ENCODE measurements at regions not wholly inside any gene's neighbourhood (a gene's known extent, or its start where the extent isn't known, plus 50 kb on each side); places are given as distances from the start of the nearest gene placed in this dataset.

DNA sequence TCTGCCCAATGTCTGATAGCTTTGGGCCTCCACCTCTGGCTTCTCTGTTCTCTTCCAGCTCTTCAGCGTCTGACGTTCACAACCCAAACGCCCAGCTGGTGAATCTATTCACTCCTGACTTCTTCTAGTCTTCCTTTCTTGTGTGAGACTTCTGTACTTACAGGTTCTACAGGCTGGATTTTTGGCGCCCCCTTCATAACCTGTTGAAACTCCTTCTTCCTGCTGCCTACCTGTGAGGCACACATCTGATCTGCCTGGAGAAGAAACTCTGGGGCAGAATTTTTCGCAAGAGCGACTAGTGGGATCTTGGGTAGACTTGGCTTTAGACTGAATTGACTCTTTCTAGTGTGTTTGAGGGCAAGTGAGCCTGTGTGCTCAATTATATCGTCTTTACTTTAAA lies 249.3 kb downstream of the REEP3 start:
- H3K27ac Mint-ChIP-seq = peak overlapping the region; percentile 10
- H3K4me1 Mint-ChIP-seq = peaks cover 18% of the 10 kb centered on the region
- peaks cover 3% of the 10 kb centered on the region for H3K27me3 Mint-ChIP-seq (ENCODE audit: low read depth, poor library complexity)
- no peak overlapping the region for H3K4me3 Mint-ChIP-seq
- H3K36me3 Mint-ChIP-seq (ENCODE audit: low read depth) = no peaks in the 10 kb centered on the region
- no peak for TF ChIP-seq CTCF (IDR thresholded peaks at IDR 0.05)
- no peaks in the 10 kb centered on the region for H3K9me3 Mint-ChIP-seq
- DNase-seq = no peak

GRCh38 chr10:63772491-63772890 lies 251.3 kb downstream of the REEP3 start:
- Mint-ChIP-seq H3K27ac (no peak overlapping the region), H3K36me3 (ENCODE audit: low read depth) (no peaks in the 10 kb centered on the region), H3K9me3 (no peaks in the 10 kb centered on the region), H3K4me3 (no peak overlapping the region), H3K27me3 (ENCODE audit: low read depth, poor library complexity) (peaks cover 3% of the 10 kb centered on the region), H3K4me1 (peaks cover 2% of the 10 kb centered on the region)
- DNase-seq = no peak
- no peak for TF ChIP-seq CTCF (IDR thresholded peaks at IDR 0.05)

DNA sequence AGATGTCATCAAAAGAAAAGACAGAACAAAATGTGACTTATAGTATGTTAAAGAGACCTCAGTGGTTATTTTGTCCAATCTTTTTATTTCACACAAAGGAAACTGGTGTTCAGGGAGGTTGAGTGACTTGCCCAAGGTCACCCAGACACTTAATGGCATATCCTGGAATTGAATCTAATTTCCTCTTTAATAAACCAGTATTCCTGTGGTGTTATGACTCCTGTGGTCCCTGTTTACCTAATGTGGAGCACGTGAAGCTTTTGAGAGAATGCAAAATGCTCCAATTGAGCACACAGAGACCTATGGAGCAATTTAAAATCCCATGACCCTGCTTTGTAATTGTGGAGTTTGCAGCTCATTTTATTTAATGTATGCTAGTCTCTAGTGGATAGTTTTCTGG lies 251.9 kb downstream of the REEP3 start:
- H3K9me3 Mint-ChIP-seq = no peaks in the 10 kb centered on the region
- peaks cover 3% of the 10 kb centered on the region for H3K27me3 Mint-ChIP-seq (ENCODE audit: low read depth, poor library complexity)
- no peaks in the 10 kb centered on the region for H3K36me3 Mint-ChIP-seq (ENCODE audit: low read depth)
- no peak overlapping the region for H3K27ac Mint-ChIP-seq
- TF ChIP-seq CTCF (IDR thresholded peaks at IDR 0.05) = no peak
- no peak overlapping the region for H3K4me3 Mint-ChIP-seq
- H3K4me1 Mint-ChIP-seq = no peaks in the 10 kb centered on the region
- DNase-seq = no peak

- no peak for DNase-seq
- H3K4me1 Mint-ChIP-seq = no peaks in the 10 kb centered on the region
- peaks cover 3% of the 10 kb centered on the region for H3K27me3 Mint-ChIP-seq (ENCODE audit: low read depth, poor library complexity)
- peaks cover 7% of the 10 kb centered on the region for H3K9me3 Mint-ChIP-seq
- no peaks in the 10 kb centered on the region for H3K36me3 Mint-ChIP-seq (ENCODE audit: low read depth)
- H3K4me3 Mint-ChIP-seq = no peak overlapping the region
- no peak for TF ChIP-seq CTCF (IDR thresholded peaks at IDR 0.05)
- no peak overlapping the region for H3K27ac Mint-ChIP-seq
These were observed 252.8 kb downstream of the REEP3 start for GRCh38 chr10:63773962-63774361.

DNA sequence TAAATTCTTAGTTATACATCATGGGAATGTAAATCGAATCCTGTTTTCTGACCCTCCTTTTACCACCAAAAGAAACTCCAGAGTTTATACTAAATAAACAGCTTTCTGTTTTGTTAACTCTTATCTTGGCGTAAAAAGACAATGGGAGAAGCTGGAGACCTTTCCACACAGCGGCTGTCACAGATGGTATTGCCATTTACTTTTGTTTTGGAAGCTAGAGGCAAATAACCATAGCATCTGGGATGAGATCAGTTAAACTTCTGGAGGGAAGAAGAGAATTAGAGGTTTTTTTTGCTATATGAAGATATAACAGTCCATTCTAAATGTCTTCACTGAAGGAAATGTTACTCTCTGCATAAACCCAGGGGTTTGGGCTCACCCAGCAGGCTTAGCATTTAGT lies 258.9 kb downstream of the REEP3 start:
- H3K4me3 Mint-ChIP-seq = no peak overlapping the region

More for the DNA sequence above, 258.9 kb downstream of the REEP3 start:
- peaks cover 17% of the 10 kb centered on the region for H3K4me1 Mint-ChIP-seq
- H3K27ac Mint-ChIP-seq = peak overlapping the region; percentile 58
- no peaks in the 10 kb centered on the region for H3K27me3 Mint-ChIP-seq (ENCODE audit: low read depth, poor library complexity)
- TF ChIP-seq CTCF (IDR thresholded peaks at IDR 0.05) = no peak
- peaks cover 34% of the 10 kb centered on the region for H3K9me3 Mint-ChIP-seq
- peaks cover 13% of the 10 kb centered on the region for H3K36me3 Mint-ChIP-seq (ENCODE audit: low read depth)
- no peak for DNase-seq
